ENCODE measurements at regions not wholly inside any gene's neighbourhood (a gene's known extent, or its start where the extent isn't known, plus 50 kb on each side); places are given as distances from the start of the nearest gene placed in this dataset.

- TF ChIP-seq, protein P1, sequence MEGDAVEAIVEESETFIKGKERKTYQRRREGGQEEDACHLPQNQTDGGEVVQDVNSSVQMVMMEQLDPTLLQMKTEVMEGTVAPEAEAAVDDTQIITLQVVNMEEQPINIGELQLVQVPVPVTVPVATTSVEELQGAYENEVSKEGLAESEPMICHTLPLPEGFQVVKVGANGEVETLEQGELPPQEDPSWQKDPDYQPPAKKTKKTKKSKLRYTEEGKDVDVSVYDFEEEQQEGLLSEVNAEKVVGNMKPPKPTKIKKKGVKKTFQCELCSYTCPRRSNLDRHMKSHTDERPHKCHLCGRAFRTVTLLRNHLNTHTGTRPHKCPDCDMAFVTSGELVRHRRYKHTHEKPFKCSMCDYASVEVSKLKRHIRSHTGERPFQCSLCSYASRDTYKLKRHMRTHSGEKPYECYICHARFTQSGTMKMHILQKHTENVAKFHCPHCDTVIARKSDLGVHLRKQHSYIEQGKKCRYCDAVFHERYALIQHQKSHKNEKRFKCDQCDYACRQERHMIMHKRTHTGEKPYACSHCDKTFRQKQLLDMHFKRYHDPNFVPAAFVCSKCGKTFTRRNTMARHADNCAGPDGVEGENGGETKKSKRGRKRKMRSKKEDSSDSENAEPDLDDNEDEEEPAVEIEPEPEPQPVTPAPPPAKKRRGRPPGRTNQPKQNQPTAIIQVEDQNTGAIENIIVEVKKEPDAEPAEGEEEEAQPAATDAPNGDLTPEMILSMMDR (IDR thresholded peaks at IDR 0.05): no peak
- no peak for TF ChIP-seq POLR2A (IDR thresholded peaks at IDR 0.05)
- TF ChIP-seq POLR2AphosphoS5 (IDR thresholded peaks at IDR 0.05): no peak
- TF ChIP-seq EP300 (IDR thresholded peaks at IDR 0.05; ENCODE audit: low read depth): no peak
Measured at GRCh38 chr18:78799382-78800089, 180.1 kb upstream of the SALL3 start.
